Astrocyte (in vitro differentiated cells and primary cell): ENCODE measurements at regions not wholly inside any gene's neighbourhood (a gene's known extent, or its start where the extent isn't known, plus 50 kb on each side); places are given as distances from the start of the nearest gene placed in this dataset.

Experiments used
- DNase-seq: peaks from one replicate; pipeline ENCODE4 v3.0.0-alpha.2; 2010; ENCODE audit warnings: low read depth
- FAIRE-seq: peaks from 2 replicates; lab custom pipeline; 2011; peaks lifted over from hg19 to GRCh38; lab: Jason Lieb, UNC
- H2AFZ ChIP-seq: 2 replicates; pipeline ENCODE4 v1.6.0; 2012; ENCODE audit warnings: low read depth, low read length, inconsistent platforms
- H3K27ac ChIP-seq: 2 replicates; pipeline ENCODE4 v1.5.1; 2011; ENCODE audit warnings: low read depth, low read length, inconsistent platforms
- H3K27me3 ChIP-seq: 2 replicates; pipeline ENCODE4 v1.6.0; 2011; ENCODE audit warnings: low read length, inconsistent platforms; ENCODE audit not compliant: insufficient read depth
- H3K36me3 ChIP-seq: 2 replicates; pipeline ENCODE4 v1.5.1; 2011; ENCODE audit warnings: low read length, inconsistent platforms; ENCODE audit not compliant: insufficient read depth
- H3K4me1 ChIP-seq: 2 replicates; pipeline ENCODE4 v1.5.1; 2011; ENCODE audit warnings: low read length, inconsistent platforms; ENCODE audit not compliant: insufficient read depth
- H3K4me2 ChIP-seq: 2 replicates; pipeline ENCODE4 v1.6.0; 2012; ENCODE audit warnings: low read length, inconsistent platforms
- H3K4me3 ChIP-seq: 2 replicates; pipeline ENCODE4 v1.5.1; 2011; ENCODE audit warnings: low read depth, mild to moderate bottlenecking, low read length, inconsistent platforms; ENCODE audit not compliant: insufficient read depth
- H3K79me2 ChIP-seq: 2 replicates; pipeline ENCODE4 v1.6.0; 2012; ENCODE audit warnings: mild to moderate bottlenecking, low read length, inconsistent platforms; ENCODE audit not compliant: insufficient read depth
- H3K9ac ChIP-seq: 2 replicates; pipeline ENCODE4 v1.6.0; 2012; ENCODE audit warnings: mild to moderate bottlenecking, low read length, inconsistent platforms
- H3K9me3 ChIP-seq: 2 replicates; pipeline ENCODE4 v1.5.1; 2012; ENCODE audit warnings: low read depth, mild to moderate bottlenecking, low read length, inconsistent platforms; ENCODE audit not compliant: insufficient read depth
- H4K20me1 ChIP-seq: 2 replicates; pipeline ENCODE4 v1.6.0; 2012; ENCODE audit warnings: low read length, inconsistent platforms; ENCODE audit not compliant: insufficient read depth
- H3K27ac Mint-ChIP-seq: one replicate; pipeline ENCODE4 v1.8.0; 2021; ENCODE audit warnings: mild to moderate bottlenecking, mixed read lengths; ENCODE audit not compliant: unreplicated experiment
- H3K27me3 Mint-ChIP-seq: one replicate; pipeline ENCODE4 v1.8.0; 2021; ENCODE audit warnings: low read depth, mixed read lengths; ENCODE audit not compliant: unreplicated experiment
- H3K36me3 Mint-ChIP-seq: one replicate; pipeline ENCODE4 v1.8.0; 2021; ENCODE audit warnings: low read depth, mixed read lengths; ENCODE audit not compliant: unreplicated experiment
- H3K4me1 Mint-ChIP-seq: one replicate; pipeline ENCODE4 v1.8.0; 2021; ENCODE audit warnings: low read depth, mixed read lengths; ENCODE audit not compliant: unreplicated experiment
- H3K4me3 Mint-ChIP-seq: one replicate; pipeline ENCODE4 v1.8.0; 2021; ENCODE audit warnings: mild to moderate bottlenecking, moderate library complexity, mixed read lengths; ENCODE audit not compliant: unreplicated experiment
- H3K9me3 Mint-ChIP-seq: one replicate; pipeline ENCODE4 v1.8.0; 2021; ENCODE audit warnings: mild to moderate bottlenecking, mixed read lengths; ENCODE audit not compliant: unreplicated experiment
- CTCF ChIP-seq: IDR thresholded peaks from 2 replicates; pipeline ENCODE4 v1.5.1; 2011; ENCODE audit warnings: low read depth, mild to moderate bottlenecking, inconsistent platforms, low read length, moderate library complexity; ENCODE audit not compliant: insufficient read depth
- EZH2 ChIP-seq: IDR thresholded peaks from 2 replicates; pipeline ENCODE4 v1.6.1; 2012; ENCODE audit warnings: mild to moderate bottlenecking, low read length, inconsistent platforms; ENCODE audit not compliant: insufficient read depth

GRCh38 chr13:38418286-38418685, 68.6 kb downstream of the UFM1 start:
- Histone ChIP-seq H3K4me2 (no peak overlapping the region), H3K9me3 (no peaks in the 10 kb centered on the region), H3K4me1 (no peaks in the 10 kb centered on the region), H3K27me3 (no peaks in the 10 kb centered on the region), H3K79me2 (no peaks in the 10 kb centered on the region), H3K9ac (no peak overlapping the region), H3K36me3 (no peaks in the 10 kb centered on the region), H3K4me3 (no peak overlapping the region), H4K20me1 (no peaks in the 10 kb centered on the region), H3K27ac (no peak overlapping the region), H2AFZ (no peak overlapping the region)
- Mint-ChIP-seq H3K4me3 (no peak overlapping the region), H3K36me3 (no peaks in the 10 kb centered on the region), H3K27ac (no peak overlapping the region), H3K4me1 (peaks cover 4% of the 10 kb centered on the region), H3K9me3 (no peaks in the 10 kb centered on the region), H3K27me3 (no peaks in the 10 kb centered on the region)
- FAIRE-seq, result peak; percentile 9
- TF ChIP-seq EZH2 (no peak), CTCF (no peak)
- DNase-seq, result no peak

GRCh38 chr13:38419312-38419873, 69.7 kb downstream of the UFM1 start:
- H3K36me3 Mint-ChIP-seq, result no peaks in the 10 kb centered on the region
- H3K4me1 Mint-ChIP-seq, result peaks cover 4% of the 10 kb centered on the region
- Histone ChIP-seq H3K4me2 (no peak overlapping the region), H3K27me3 (no peaks in the 10 kb centered on the region), H3K79me2 (no peaks in the 10 kb centered on the region), H3K4me1 (no peaks in the 10 kb centered on the region), H2AFZ (no peak overlapping the region), H3K27ac (no peak overlapping the region), H3K36me3 (no peaks in the 10 kb centered on the region), H4K20me1 (no peaks in the 10 kb centered on the region), H3K4me3 (no peak overlapping the region), H3K9me3 (no peaks in the 10 kb centered on the region), H3K9ac (no peak overlapping the region)
- FAIRE-seq, result no peak
- TF ChIP-seq EZH2 (no peak), CTCF (no peak)
- H3K4me3 Mint-ChIP-seq, result no peak overlapping the region
- H3K9me3 Mint-ChIP-seq, result no peaks in the 10 kb centered on the region
- H3K27ac Mint-ChIP-seq, result no peak overlapping the region
- H3K27me3 Mint-ChIP-seq, result no peaks in the 10 kb centered on the region
- DNase-seq, result no peak
